ENCODE measurements at regions not wholly inside any gene's neighbourhood (a gene's known extent, or its start where the extent isn't known, plus 50 kb on each side); places are given as distances from the start of the nearest gene placed in this dataset.
"Not testable (repeated sequence)": the region's sequence is repeated elsewhere in the genome, so short reads cannot be mapped to it uniquely, and the experiment has no call there.

- DNase-seq (ENCODE audit: low spot score): no peak
Measured at GRCh38 chr15:87752250-87752951, 504.1 kb downstream of the NTRK3 start.

GRCh38 chr15:87748483-87748882 is 508.1 kb downstream of the NTRK3 start:
- DNase-seq (ENCODE audit: low spot score): no peak

DNA sequence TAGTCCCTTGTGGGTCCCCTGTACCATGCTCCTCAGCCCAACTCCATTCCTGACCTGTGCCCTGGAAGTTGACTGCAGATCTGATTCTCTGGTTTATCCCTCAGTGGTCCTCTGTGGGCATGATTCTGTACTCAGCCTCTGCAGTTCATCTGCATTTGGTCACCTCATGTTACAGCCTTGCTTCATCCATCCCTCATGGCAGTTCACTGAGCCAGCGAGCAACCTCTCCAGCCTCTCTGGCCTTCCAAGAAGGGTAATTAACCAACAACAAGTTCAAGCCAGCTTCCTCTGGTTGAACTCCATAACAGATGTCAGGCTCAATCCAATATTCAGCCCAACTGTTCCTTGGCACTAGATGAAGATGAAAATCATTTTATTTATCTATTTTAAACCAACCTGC is 509.5 kb downstream of the NTRK3 start:
- DNase-seq (ENCODE audit: low spot score): no peak

GRCh38 chr15:87746333-87746732 is 510.2 kb downstream of the NTRK3 start:
- no peak for DNase-seq (ENCODE audit: low spot score)

- no peak for DNase-seq (ENCODE audit: low spot score)
Measured at GRCh38 chr15:87744815-87745214, 511.7 kb downstream of the NTRK3 start.

- DNase-seq (ENCODE audit: low spot score): no peak
Measured at GRCh38 chr15:87743562-87743961, 513.0 kb downstream of the NTRK3 start.

DNA sequence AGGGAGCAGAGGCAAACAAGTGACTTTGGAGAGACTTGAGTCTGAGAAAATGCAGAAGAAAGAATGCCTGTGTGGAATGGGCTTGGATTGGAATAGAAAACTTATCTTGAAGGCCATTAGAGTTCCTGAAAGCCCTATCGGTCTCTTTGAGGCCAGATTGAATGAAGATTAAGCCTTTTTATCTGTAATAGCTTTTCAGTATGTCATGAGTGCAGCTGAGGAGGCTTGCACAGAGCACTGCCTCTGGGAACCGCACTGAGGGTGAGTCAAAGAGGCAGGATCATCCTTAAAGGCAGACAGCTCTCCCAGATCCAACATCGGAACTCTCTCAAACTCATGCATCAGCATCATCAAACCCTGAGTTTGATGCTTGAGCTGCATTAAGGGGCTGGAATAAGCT is 515.2 kb downstream of the NTRK3 start:
- no peak for DNase-seq (ENCODE audit: low spot score)

- no peak for DNase-seq (ENCODE audit: low spot score)
Measured at GRCh38 chr15:87740655-87741344, 515.7 kb downstream of the NTRK3 start.

GRCh38 chr15:87739866-87740265 is 516.7 kb downstream of the NTRK3 start:
- no peak for DNase-seq (ENCODE audit: low spot score)

DNA sequence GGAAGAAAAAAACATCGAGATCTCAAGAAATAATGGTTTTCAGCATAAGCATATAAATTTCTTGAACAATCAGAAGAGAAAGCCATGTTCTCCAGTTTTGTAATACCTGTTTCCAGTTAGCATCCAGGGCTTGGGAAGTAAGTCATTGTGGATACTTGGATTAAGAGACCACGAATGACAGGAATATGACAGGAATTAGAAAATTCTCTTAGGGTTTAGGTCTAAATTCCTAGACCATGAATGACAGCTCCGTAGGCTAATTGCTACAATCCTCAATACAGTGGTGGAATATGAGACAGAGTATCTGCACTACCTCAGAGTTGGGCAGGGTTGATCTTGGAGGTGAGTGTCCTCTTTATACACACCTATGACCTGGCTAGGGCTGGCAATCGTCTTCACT is 517.5 kb downstream of the NTRK3 start:
- DNase-seq (ENCODE audit: low spot score): no peak

DNA sequence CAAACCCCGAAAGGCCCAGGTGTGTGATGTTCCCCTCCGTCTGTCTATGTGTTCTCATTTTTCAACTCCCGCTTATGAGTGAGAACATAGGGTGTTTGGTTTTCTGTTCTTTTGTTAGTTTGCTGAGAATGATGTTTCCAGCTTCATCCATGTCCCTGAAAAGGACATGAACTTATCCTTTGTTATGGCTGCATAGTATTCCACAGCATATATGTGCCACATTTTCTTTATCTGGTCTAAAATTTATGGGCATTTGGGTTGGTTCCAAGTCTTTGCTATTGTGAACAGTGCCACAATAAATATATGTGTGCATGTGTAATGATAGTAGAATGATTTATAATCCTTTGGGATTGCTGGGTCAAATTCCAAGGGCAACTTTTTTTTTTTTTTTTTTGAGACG is 519.1 kb downstream of the NTRK3 start:
- not testable (repeated sequence) for DNase-seq (ENCODE audit: low spot score)

GRCh38 chr15:87736891-87737389 is 519.6 kb downstream of the NTRK3 start:
- DNase-seq (ENCODE audit: low spot score): no peak

DNA sequence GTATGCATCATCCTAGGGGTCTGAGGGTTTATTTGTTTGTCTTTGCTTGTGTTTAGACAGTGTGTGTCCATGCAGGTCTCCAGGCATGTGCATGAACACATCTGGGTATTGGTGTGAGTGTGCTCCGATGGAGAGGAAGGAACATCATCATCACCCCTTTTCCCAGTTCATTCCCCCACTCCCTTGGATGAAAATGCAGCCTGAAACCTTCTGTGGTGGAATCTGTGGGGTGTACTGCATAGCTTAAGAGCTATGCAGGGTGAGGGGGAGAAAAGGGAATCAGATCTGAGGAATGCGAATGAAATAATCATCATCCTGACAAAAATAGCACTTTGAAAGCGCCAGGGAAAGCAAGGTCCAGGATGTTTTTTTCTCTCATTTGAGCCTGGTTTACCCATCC is 520.1 kb downstream of the NTRK3 start:
- DNase-seq (ENCODE audit: low spot score): no peak

DNA sequence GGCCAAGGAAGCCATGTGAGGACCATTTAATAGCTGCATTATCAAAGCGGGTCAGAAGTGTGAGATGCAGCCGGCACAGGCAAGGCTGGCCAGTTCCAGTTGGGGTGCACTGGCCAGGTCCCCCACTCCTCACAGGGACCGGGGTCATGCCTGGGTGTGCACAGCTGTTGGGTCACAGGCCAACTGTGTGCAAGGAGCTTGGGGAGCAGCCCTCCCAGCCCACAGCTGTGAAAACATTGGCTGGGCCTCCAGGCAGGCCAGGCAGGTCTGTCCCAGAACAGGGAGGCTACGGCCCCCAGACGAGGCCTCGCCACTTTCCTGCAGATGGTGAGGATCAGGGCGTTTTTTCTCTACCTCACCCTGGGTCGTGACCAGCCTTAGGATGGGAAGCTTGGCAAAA is 521.0 kb downstream of the NTRK3 start:
- DNase-seq (ENCODE audit: low spot score): no peak

DNA sequence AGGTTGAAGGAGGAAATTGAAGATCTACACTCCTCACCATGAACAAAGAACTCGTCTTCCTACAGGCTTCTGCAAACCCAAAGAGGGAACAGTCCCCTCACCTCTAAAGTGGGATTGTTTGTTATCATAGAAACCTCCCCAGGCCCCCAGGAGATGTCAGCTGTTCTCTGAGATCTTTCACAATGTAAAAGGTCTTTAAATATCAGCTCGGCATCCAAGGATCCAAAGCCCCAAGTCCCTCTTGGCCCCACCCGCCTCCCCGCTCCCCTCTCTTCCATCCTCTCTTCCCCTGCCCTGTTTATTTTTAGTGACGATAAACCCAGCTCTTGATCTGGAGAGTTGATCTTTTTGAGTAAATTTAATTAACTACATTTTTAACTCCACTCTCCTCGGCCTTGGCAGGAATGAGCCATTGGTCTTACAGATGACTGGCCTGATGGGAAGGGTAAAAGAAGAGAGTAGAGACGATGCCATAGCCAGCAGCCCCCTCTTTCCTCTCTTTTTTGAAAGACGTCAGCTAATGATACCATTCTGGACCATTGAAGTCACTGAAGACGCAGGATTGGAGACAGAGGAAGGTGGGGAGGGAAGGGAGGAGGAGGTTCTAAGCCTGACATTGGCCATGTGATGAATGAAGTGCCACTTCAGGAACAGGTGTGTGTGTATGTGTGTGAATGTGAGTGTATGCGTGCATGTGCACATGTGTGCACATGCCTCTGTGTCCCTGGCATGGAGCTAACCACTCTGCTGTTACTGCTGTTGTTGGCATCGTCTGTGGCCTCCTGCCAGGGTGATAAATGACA is 521.8 kb downstream of the NTRK3 start:
- DNase-seq (ENCODE audit: low spot score): no peak

- DNase-seq (ENCODE audit: low spot score): no peak
Measured at GRCh38 chr15:87733977-87734376, 522.6 kb downstream of the NTRK3 start.

- DNase-seq (ENCODE audit: low spot score): no peak
Measured at GRCh38 chr15:87733541-87733941, 523.0 kb downstream of the NTRK3 start.

DNA sequence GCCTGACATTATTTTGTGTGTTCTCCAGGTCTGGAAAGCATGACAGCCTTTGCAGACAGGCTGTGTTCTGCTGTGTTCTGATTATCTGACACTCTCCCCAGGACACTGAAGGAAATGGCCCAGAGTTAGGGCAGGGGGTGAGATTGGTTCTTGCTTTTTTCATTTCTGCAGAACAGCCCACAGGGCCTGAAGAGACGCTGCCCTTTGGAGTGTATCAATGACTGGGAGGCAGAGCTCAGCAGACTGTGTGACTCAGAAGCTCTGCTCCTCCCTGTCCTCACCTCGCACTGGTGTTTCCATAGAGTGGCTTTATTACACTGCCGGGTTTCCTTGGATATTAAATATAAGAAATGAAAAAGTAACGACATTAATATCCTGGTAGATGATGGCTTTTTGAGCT is 523.6 kb downstream of the NTRK3 start:
- no peak for DNase-seq (ENCODE audit: low spot score)

GRCh38 chr15:87731630-87732029 is 524.9 kb downstream of the NTRK3 start:
- no peak for DNase-seq (ENCODE audit: low spot score)

- DNase-seq (ENCODE audit: low spot score): no peak
Measured at GRCh38 chr15:87730706-87731105, 525.8 kb downstream of the NTRK3 start.

GRCh38 chr15:87728998-87729397 is 527.5 kb downstream of the NTRK3 start:
- DNase-seq (ENCODE audit: low spot score): no peak

- DNase-seq (ENCODE audit: low spot score): no peak
Measured at GRCh38 chr15:87727073-87727472, 529.5 kb downstream of the NTRK3 start.

DNA sequence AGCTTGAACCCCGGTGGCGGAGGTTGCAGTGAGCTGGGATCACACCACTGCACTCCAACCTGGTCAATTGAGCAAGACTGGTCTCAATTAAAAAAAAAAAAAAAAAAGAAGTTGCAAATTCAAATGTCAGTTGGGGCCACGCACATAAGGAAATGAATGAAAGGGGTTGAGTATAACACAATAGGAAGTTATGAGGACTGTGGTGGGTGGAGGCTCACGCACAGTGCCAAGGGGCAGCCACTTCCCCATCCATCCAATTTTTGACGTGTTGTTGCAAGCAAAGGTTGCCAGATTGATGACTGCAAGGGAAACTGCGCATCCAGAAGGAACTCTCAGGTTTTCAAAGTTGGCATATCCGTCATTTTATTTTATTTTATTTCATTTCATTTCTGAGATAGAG is 532.2 kb downstream of the NTRK3 start:
- no peak for DNase-seq (ENCODE audit: low spot score)
